IPS-NIHi11 (cell line): ENCODE measurements at regions not wholly inside any gene's neighbourhood (a gene's known extent, or its start where the extent isn't known, plus 50 kb on each side); places are given as distances from the start of the nearest gene placed in this dataset.

Experiments used
- DNase-seq: peaks from one replicate; pipeline ENCODE4 v3.0.0; 2012; ENCODE audit warnings: mixed read lengths, low spot score

- no peak for DNase-seq
Observed at GRCh38 chr17:63381101-63381729, 64.9 kb downstream of the CYB561 start.

GRCh38 chr17:63382136-63382535 is 64.0 kb downstream of the CYB561 start:
- DNase-seq, result no peak
